AG10803 (cell line): ENCODE measurements at regions not wholly inside any gene's neighbourhood (a gene's known extent, or its start where the extent isn't known, plus 50 kb on each side); places are given as distances from the start of the nearest gene placed in this dataset.

ENCODE experiments used
- DNase-seq: peaks from one replicate; pipeline ENCODE4 v3.0.0; 2010; ENCODE audit warnings: low read depth
- H3K4me3 ChIP-seq: 2 replicates; pipeline ENCODE4 v1.5.1; 2011; ENCODE audit warnings: mild to moderate bottlenecking, low read length, control low read depth
- CTCF ChIP-seq: conservative IDR thresholded peaks from 2 replicates; pipeline ENCODE4 v1.5.1; 2011; ENCODE audit warnings: mild to moderate bottlenecking, low read length, control low read depth, inconsistent platforms

GRCh38 chr1:238252033-238252802, 361.5 kb upstream of the ZP4 start:
- TF ChIP-seq CTCF: peak; percentile 24
- DNase-seq: peak; percentile 3
- no peak overlapping the region for H3K4me3 ChIP-seq

GRCh38 chr1:238248356-238248755, 357.6 kb upstream of the ZP4 start:
- no peak for TF ChIP-seq CTCF
- no peak for DNase-seq
- H3K4me3 ChIP-seq: no peak overlapping the region

GRCh38 chr1:238242181-238242580, 351.5 kb upstream of the ZP4 start:
- no peak overlapping the region for H3K4me3 ChIP-seq
- no peak for DNase-seq
- no peak for TF ChIP-seq CTCF

- no peak overlapping the region for H3K4me3 ChIP-seq
- DNase-seq: no peak
- no peak for TF ChIP-seq CTCF
These were observed 350.9 kb upstream of the ZP4 start for GRCh38 chr1:238241607-238242006.

GRCh38 chr1:238239343-238239742, 348.6 kb upstream of the ZP4 start:
- no peak for DNase-seq
- no peak for TF ChIP-seq CTCF
- H3K4me3 ChIP-seq: no peak overlapping the region

GRCh38 chr1:238233966-238234365, 343.2 kb upstream of the ZP4 start:
- no peak for DNase-seq
- H3K4me3 ChIP-seq: no peak overlapping the region
- TF ChIP-seq CTCF: no peak

- no peak for TF ChIP-seq CTCF
- H3K4me3 ChIP-seq: no peak overlapping the region
- no peak for DNase-seq
These were observed 341.5 kb upstream of the ZP4 start for GRCh38 chr1:238232084-238232710.
